Fibroblast of gingiva (primary cell): ENCODE measurements at regions not wholly inside any gene's neighbourhood (a gene's known extent, or its start where the extent isn't known, plus 50 kb on each side); places are given as distances from the start of the nearest gene placed in this dataset.
A peak's percentile ranks its signal among the peaks of the same experiment; 100 is the strongest.

Experiments
- DNase-seq: peaks from one replicate; pipeline ENCODE4 v3.0.0-alpha.2; 2011; ENCODE audit warnings: low read depth

- peak; percentile 1 for DNase-seq
Observed at GRCh38 chr5:52725808-52726207, 61.9 kb upstream of the ITGA1 start.

GRCh38 chr5:52727020-52727419, 60.7 kb upstream of the ITGA1 start:
- no peak for DNase-seq

GRCh38 chr5:52727576-52727975, 60.1 kb upstream of the ITGA1 start:
- DNase-seq = peak; percentile 53

GRCh38 chr5:52728224-52728623, 59.5 kb upstream of the ITGA1 start:
- DNase-seq = no peak

GRCh38 chr5:52728686-52729085, 59.0 kb upstream of the ITGA1 start:
- DNase-seq = no peak

GRCh38 chr5:52731274-52732027, 56.3 kb upstream of the ITGA1 start:
- DNase-seq = no peak

GRCh38 chr5:52734557-52734956, 53.2 kb upstream of the ITGA1 start:
- DNase-seq = no peak

GRCh38 chr5:52735139-52735538, 52.6 kb upstream of the ITGA1 start:
- no peak for DNase-seq
